Islet of Langerhans (tissue), 1 donor: ENCODE measurements at regions not wholly inside any gene's neighbourhood (a gene's known extent, or its start where the extent isn't known, plus 50 kb on each side); places are given as distances from the start of the nearest gene placed in this dataset.

ENCODE experiments used
- FAIRE-seq: peaks from one replicate; lab custom pipeline; 2011; peaks lifted over from hg19 to GRCh38; lab: Jason Lieb, UNC

- FAIRE-seq = no peak
Observed at GRCh38 chr1:79375352-79375751, 368.8 kb upstream of the ADGRL4 start.

GRCh38 chr1:79374397-79374796, 367.9 kb upstream of the ADGRL4 start:
- FAIRE-seq = no peak

- no peak for FAIRE-seq
Observed at GRCh38 chr1:79373481-79374125, 367.1 kb upstream of the ADGRL4 start.

DNA sequence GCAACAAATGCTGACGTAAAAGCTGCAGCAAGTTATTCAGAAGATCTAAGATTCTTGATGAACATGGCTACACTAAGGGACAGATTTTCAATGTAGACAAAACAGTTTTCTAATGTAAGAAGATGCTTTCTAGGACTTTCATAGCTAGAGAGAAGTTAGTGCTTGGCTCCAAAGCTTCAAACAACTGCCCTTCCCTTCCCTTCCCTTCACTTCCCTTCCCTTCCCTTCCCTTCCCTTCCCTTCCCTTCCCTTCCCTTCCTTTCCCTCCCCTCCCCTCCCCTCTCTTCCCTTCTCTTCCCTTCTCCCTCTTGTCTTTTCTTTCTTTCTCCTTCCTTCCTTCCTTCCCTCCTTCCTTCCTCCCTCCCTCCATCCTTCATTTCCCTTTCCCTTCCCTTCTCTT, 365.3 kb upstream of the ADGRL4 start:
- no peak for FAIRE-seq

DNA sequence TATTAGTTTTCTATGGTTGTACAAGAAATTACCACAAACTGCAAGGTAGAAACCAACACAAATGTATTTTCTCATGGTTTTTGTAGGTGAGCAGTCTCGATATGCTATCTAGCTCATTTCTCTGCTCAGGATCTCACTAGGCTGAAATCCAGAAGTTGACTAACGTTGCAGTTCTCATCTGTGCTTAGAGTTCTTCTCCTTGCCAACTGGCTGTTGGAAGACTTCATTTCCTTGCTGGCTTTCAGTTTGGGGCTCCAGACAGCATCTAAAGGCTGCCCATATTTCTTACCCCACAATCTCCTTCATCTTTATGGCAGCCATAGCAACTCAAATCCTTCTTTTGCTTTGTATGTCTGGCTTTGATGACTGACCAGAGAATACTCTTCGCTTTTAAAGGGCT, 362.6 kb upstream of the ADGRL4 start:
- FAIRE-seq = no peak

DNA sequence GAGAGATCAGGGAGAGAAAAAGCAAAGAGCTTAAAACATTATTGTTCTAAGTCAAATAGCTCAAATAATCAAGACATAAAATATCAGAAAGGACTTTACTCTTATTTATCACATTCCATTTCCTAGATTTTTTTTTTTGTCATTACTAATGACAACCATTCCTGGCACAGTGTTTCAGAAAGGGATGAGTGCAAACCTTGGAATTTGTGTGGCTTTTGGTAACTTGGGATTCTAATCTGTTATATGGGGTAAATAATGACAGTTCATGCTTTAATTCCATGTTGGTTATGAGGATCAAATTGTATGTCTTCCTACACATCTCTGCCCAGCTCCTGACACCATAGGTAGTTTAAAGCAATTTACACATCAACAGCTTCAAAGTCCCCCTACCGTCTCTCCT, 358.4 kb upstream of the ADGRL4 start:
- FAIRE-seq = no peak

GRCh38 chr1:79363430-79363829, 356.9 kb upstream of the ADGRL4 start:
- FAIRE-seq = no peak

GRCh38 chr1:79362470-79362869, 355.9 kb upstream of the ADGRL4 start:
- FAIRE-seq = no peak

- FAIRE-seq = no peak
Observed at GRCh38 chr1:79355090-79355489, 348.6 kb upstream of the ADGRL4 start.

DNA sequence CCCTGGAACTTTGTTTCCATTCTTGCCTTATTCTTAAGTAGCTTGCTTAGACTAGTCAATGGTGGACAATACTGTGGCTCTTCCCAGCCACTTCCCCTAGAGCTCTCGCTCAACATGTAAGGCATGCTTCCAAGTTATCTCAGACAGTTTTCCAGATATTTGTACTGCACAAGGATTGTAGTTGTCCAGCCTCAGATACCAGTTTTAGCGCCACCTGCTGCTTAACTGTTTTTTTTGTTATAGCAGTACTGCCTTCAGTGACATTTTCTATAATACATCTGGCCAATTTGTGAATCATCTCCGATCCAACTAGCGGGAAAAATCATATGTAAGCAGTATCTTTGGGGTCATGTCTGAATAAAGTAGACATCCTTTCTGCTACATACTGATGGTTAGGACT, 346.7 kb upstream of the ADGRL4 start:
- FAIRE-seq = peak; percentile 84

DNA sequence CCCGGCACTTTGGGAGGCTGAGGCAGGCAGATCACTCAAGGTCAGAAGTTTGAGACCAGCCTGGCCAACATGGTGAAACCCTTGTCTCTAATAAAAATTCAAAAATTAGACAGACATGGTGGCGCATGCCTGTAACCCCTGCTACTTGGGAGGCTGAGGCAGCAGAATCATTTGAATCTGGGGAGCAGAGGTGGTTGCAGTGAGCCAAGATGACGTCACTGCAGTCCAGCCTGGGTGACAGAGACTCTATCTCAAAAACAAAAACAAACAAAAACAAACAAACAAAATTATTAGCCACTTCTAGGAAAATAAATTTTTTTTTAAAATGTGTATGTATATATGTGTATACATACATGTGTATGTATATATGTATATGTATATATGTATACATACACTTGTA, 320.3 kb upstream of the ADGRL4 start:
- FAIRE-seq = no peak

GRCh38 chr1:79325705-79326104, 319.2 kb upstream of the ADGRL4 start:
- FAIRE-seq = peak; percentile 13

- FAIRE-seq = no peak
Observed at GRCh38 chr1:79325126-79325525, 318.6 kb upstream of the ADGRL4 start.

- FAIRE-seq = no peak
Observed at GRCh38 chr1:79323239-79324025, 316.9 kb upstream of the ADGRL4 start.

GRCh38 chr1:79322511-79323027, 316.0 kb upstream of the ADGRL4 start:
- FAIRE-seq = no peak

DNA sequence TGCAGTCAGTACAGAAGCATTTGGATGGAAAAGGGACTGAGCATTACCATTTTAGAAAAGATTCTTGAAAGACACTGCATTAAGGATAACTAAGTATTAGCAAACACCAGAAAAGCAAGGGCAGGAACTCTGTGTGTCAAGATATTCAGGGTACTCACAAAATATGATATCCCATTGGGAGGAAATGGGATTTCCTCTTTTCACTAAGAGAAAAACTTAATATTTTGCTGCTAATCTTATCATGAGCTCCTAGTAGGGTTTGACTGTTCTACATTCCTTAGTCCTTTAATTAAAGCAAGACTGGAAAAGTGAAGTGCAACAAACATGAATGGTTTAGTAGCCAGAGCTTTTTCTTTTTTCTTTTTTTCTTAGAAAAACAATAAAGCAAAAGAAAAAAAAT, 305.9 kb upstream of the ADGRL4 start:
- FAIRE-seq = no peak

GRCh38 chr1:79310609-79311008, 304.1 kb upstream of the ADGRL4 start:
- no peak for FAIRE-seq

- FAIRE-seq = no peak
Observed at GRCh38 chr1:79304131-79304530, 297.6 kb upstream of the ADGRL4 start.

- no peak for FAIRE-seq
Observed at GRCh38 chr1:79303040-79303439, 296.5 kb upstream of the ADGRL4 start.

- no peak for FAIRE-seq
Observed at GRCh38 chr1:79302380-79302930, 295.9 kb upstream of the ADGRL4 start.

GRCh38 chr1:79295967-79296366, 289.4 kb upstream of the ADGRL4 start:
- FAIRE-seq = no peak

- no peak for FAIRE-seq
Observed at GRCh38 chr1:79293611-79294010, 287.1 kb upstream of the ADGRL4 start.

DNA sequence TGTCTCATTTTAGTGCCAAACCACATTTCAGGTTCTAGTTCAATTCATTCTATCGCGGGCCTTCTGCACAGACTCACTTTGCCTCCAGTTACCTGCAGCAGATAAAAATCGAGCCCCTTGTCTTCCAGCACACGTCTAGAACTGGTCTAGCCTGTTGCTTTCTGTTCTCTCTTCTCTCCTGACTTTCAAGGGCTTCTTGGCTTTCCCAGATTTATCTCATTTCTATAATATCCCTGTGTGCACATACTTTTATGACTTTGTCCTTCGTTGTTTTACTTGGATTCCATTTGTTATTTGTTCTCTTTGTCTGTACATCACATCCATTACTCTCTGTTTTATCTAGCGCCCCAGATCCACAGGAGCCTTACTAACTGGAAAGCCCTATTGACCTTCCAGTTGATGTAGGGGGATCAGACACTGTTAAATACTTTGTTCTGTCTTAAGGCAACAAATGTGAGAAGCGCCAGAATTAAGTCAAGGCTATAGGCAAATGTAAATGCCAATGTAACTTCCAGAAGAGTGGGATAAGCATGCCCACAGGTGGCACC, 284.5 kb upstream of the ADGRL4 start:
- FAIRE-seq = no peak
